Inflammatory macrophage treated with lipopolysaccharide for 1 hour (primary cell): ENCODE measurements at regions not wholly inside any gene's neighbourhood (a gene's known extent, or its start where the extent isn't known, plus 50 kb on each side); places are given as distances from the start of the nearest gene placed in this dataset.
"Not testable (repeated sequence)": the region's sequence is repeated elsewhere in the genome, so short reads cannot be mapped to it uniquely, and the experiment has no call there.

Source experiments
- DNase-seq, 2 donors: peaks; one replicate each; pipeline ENCODE4 v3.0.0-alpha.2; 2020 to 2022

GRCh38 chr11:70886256-70886655 is 366.1 kb downstream of the SHANK2 start:
- DNase-seq = no peak

- DNase-seq = no peak
These were observed 365.5 kb downstream of the SHANK2 start for GRCh38 chr11:70886676-70887541.

- no peak for DNase-seq
These were observed 364.9 kb downstream of the SHANK2 start for GRCh38 chr11:70887542-70887827.

- peak; percentile 16 to 33 for DNase-seq
These were observed 364.3 kb downstream of the SHANK2 start for GRCh38 chr11:70888061-70888460.

- no peak for DNase-seq
These were observed 363.0 kb downstream of the SHANK2 start for GRCh38 chr11:70889411-70889810.

GRCh38 chr11:70891844-70892380 is 360.5 kb downstream of the SHANK2 start:
- DNase-seq = no peak

- DNase-seq = no peak
These were observed 359.5 kb downstream of the SHANK2 start for GRCh38 chr11:70892889-70893288.

- DNase-seq = no peak
These were observed 357.6 kb downstream of the SHANK2 start for GRCh38 chr11:70894566-70895365.

- DNase-seq = no peak
These were observed 357.1 kb downstream of the SHANK2 start for GRCh38 chr11:70895366-70895670.

GRCh38 chr11:70897429-70897828 is 354.9 kb downstream of the SHANK2 start:
- DNase-seq = no peak

GRCh38 chr11:70899616-70900015 is 352.8 kb downstream of the SHANK2 start:
- DNase-seq = no peak

GRCh38 chr11:70900540-70900939 is 351.8 kb downstream of the SHANK2 start:
- no peak for DNase-seq

GRCh38 chr11:70901951-70902521 is 350.3 kb downstream of the SHANK2 start:
- DNase-seq = peak; percentile 45 to 51

- not testable (repeated sequence) for DNase-seq
These were observed 349.1 kb downstream of the SHANK2 start for GRCh38 chr11:70903229-70903628.

GRCh38 chr11:70906101-70906500 is 346.3 kb downstream of the SHANK2 start:
- DNase-seq = no peak

GRCh38 chr11:70908223-70908622 is 344.2 kb downstream of the SHANK2 start:
- no peak for DNase-seq

- DNase-seq = no peak
These were observed 341.5 kb downstream of the SHANK2 start for GRCh38 chr11:70910835-70911234.

- peak in 1 of 2 donors; percentile 48 for DNase-seq
These were observed 340.0 kb downstream of the SHANK2 start for GRCh38 chr11:70912226-70912840.

- DNase-seq = no peak
These were observed 338.6 kb downstream of the SHANK2 start for GRCh38 chr11:70913715-70914231.

- DNase-seq = no peak
These were observed 337.9 kb downstream of the SHANK2 start for GRCh38 chr11:70914496-70914895.

- no peak for DNase-seq
These were observed 337.0 kb downstream of the SHANK2 start for GRCh38 chr11:70915158-70915985.

GRCh38 chr11:70916351-70916750 is 336.0 kb downstream of the SHANK2 start:
- no peak for DNase-seq
